HG03175 (cell line): ENCODE measurements at regions not wholly inside any gene's neighbourhood (a gene's known extent, or its start where the extent isn't known, plus 50 kb on each side); places are given as distances from the start of the nearest gene placed in this dataset.
A peak's percentile ranks its signal among the peaks of the same experiment; 100 is the strongest.
"Not testable (repeated sequence)": the region's sequence is repeated elsewhere in the genome, so short reads cannot be mapped to it uniquely, and the experiment has no call there.

Experiments used
- ATAC-seq: cut with Tn5 transposase; IDR thresholded peaks from one replicate; pipeline ENCODE4 v1.9.1; 2021; ENCODE audit warnings: mild to moderate bottlenecking, moderate library complexity; ENCODE audit not compliant: unreplicated experiment

GRCh38 chr13:52324831-52325230, 81.1 kb downstream of the THSD1 start:
- peak; percentile 81 for ATAC-seq

GRCh38 chr13:52319876-52320275, 86.1 kb downstream of the THSD1 start:
- no peak for ATAC-seq

- not testable (repeated sequence) for ATAC-seq
Observed at GRCh38 chr13:52309833-52310232, 96.1 kb downstream of the THSD1 start.

- not testable (repeated sequence) for ATAC-seq
Observed at GRCh38 chr13:52306336-52306735, 99.6 kb downstream of the THSD1 start.

- not testable (repeated sequence) for ATAC-seq
Observed at GRCh38 chr13:52303098-52303497, 102.9 kb downstream of the THSD1 start.

GRCh38 chr13:52302688-52303087, 103.3 kb downstream of the THSD1 start:
- not testable (repeated sequence) for ATAC-seq

GRCh38 chr13:52301810-52302400, 104.1 kb downstream of the THSD1 start:
- not testable (repeated sequence) for ATAC-seq

GRCh38 chr13:52298079-52298661, 107.8 kb downstream of the THSD1 start:
- not testable (repeated sequence) for ATAC-seq

- not testable (repeated sequence) for ATAC-seq
Observed at GRCh38 chr13:52288891-52289290, 117.1 kb downstream of the THSD1 start.

GRCh38 chr13:52281387-52281786, 122.0 kb upstream of the NEK3 start:
- not testable (repeated sequence) for ATAC-seq

GRCh38 chr13:52279408-52279807, 120.0 kb upstream of the NEK3 start:
- ATAC-seq, result not testable (repeated sequence)

GRCh38 chr13:52254299-52254698, 94.9 kb upstream of the NEK3 start:
- ATAC-seq, result not testable (repeated sequence)

GRCh38 chr13:52240752-52241151, 81.4 kb upstream of the NEK3 start:
- peak; percentile 90 for ATAC-seq

GRCh38 chr13:52235900-52236595, 76.7 kb upstream of the NEK3 start:
- peak; percentile 57 for ATAC-seq

- not testable (repeated sequence) for ATAC-seq
Observed at GRCh38 chr13:52234928-52235327, 75.5 kb upstream of the NEK3 start.

GRCh38 chr13:52223063-52223462, 63.7 kb upstream of the NEK3 start:
- ATAC-seq, result not testable (repeated sequence)

- ATAC-seq, result not testable (repeated sequence)
Observed at GRCh38 chr13:52213920-52214319, 54.5 kb upstream of the NEK3 start.

- not testable (repeated sequence) for ATAC-seq
Observed at GRCh38 chr13:52212886-52213285, 53.5 kb upstream of the NEK3 start.

GRCh38 chr13:52211416-52211776, 52.0 kb upstream of the NEK3 start:
- not testable (repeated sequence) for ATAC-seq

- not testable (repeated sequence) for ATAC-seq
Observed at GRCh38 chr13:52210564-52211415, 51.4 kb upstream of the NEK3 start.
